K562 (cell line): ENCODE measurements at regions not wholly inside any gene's neighbourhood (a gene's known extent, or its start where the extent isn't known, plus 50 kb on each side); places are given as distances from the start of the nearest gene placed in this dataset.
A peak's percentile ranks its signal among the peaks of the same experiment; 100 is the strongest.

Experiments used
- ATAC-seq: fragments of 200-7000 bp; cut with Tn5 transposase; 3 replicates; pipeline ENCODE4 v1.9.1; 2020; ENCODE audit warnings: moderate library complexity
- BruUV-seq: library from RNA; stranded (reverse); fragments of 400-500 nt; replicated peaks from 2 replicates; lab custom pipeline; 2021; lab: Mats Ljungman, UMichigan
- CTCF ChIA-PET: fragments of 300-600 bp; formaldehyde crosslinking; extraction: SDS; loops from one replicate; lab custom pipeline; 2021; ENCODE audit warnings: low intra/inter-chr PET ratio; lab: Yijun Ruan, JAX
- POLR2A ChIA-PET: fragments of 300-600, 350-650 bp; sonication (Branson Sonifier 250); formaldehyde crosslinking; extraction: SDS; loops from one replicate; lab custom pipeline; 2021; ENCODE audit warnings: antibody characterized with exemption, inconsistent platforms; lab: Yijun Ruan, JAX
- DNase-seq, 4 experiments: peaks; one replicate each; pipeline versions ENCODE4 v3.0.0 to v3.0.0-alpha.2; 2011 to 2018; ENCODE audit warnings: low spot score in 3 of 4, mixed read lengths in 3 of 4; ENCODE audit errors: extremely low read depth in 1 of 4
- FAIRE-seq: peaks from 2 replicates; lab custom pipeline; 2011; peaks lifted over from hg19 to GRCh38; lab: Jason Lieb, UNC
- H2AFZ ChIP-seq: 2 replicates; pipeline ENCODE4 v1.6.0; 2011; ENCODE audit warnings: low read depth, low read length, control low read depth, inconsistent platforms
- H3K27ac ChIP-seq: fragments of 200-600 bp; 3 replicates; pipeline ENCODE4 v1.8.0; 2011; ENCODE audit warnings: low read depth, mild to moderate bottlenecking, control low read depth, inconsistent platforms, low read length, moderate library complexity, mixed read lengths; ENCODE audit errors: extremely low read depth
- H3K27me3 ChIP-seq, 2 experiments: fragments of 300-600 bp in 1 of 2; 2 replicates in 1 of 2; 3 replicates in 1 of 2; pipeline versions ENCODE4 v1.6.0 to v1.8.0; 2011; ENCODE audit warnings: inconsistent platforms in 2 of 2, low read length in 2 of 2, mild to moderate bottlenecking in 1 of 2, mixed read lengths in 1 of 2, moderate library complexity in 1 of 2; ENCODE audit not compliant: control insufficient read depth in 2 of 2, insufficient read depth in 2 of 2
- H3K36me3 ChIP-seq: fragments of 300-600 bp; 3 replicates; pipeline ENCODE4 v1.8.0; 2011; ENCODE audit warnings: mild to moderate bottlenecking, low read length, inconsistent platforms; ENCODE audit not compliant: control insufficient read depth, insufficient read depth
- H3K4me1 ChIP-seq, 2 experiments: fragments of 200-600 bp in 1 of 2; replicated peaks in 1 of 2; 2 replicates in 1 of 2; 3 replicates in 1 of 2; pipeline versions ENCODE4 v1.5.1 to v1.8.0; 2011; ENCODE audit warnings: inconsistent platforms in 2 of 2, low read length in 2 of 2, mild to moderate bottlenecking in 1 of 2, mixed read lengths in 1 of 2, moderate library complexity in 1 of 2; ENCODE audit not compliant: control insufficient read depth in 2 of 2, insufficient read depth in 2 of 2
- H3K4me2 ChIP-seq: 2 replicates; pipeline ENCODE4 v1.6.1; 2011; ENCODE audit warnings: low read length, control low read depth, inconsistent platforms, mixed read lengths; ENCODE audit not compliant: insufficient read depth
- H3K4me3 ChIP-seq: fragments of 200-600 bp; sonication (generic), shearing (Covaris generic); 2 replicates; pipeline ENCODE4 v1.5.1; 2016; ENCODE audit warnings: control low read depth, inconsistent platforms
- H3K79me2 ChIP-seq: fragments of 200-600 bp; 3 replicates; pipeline ENCODE4 v1.8.0; 2011; ENCODE audit warnings: low read length, inconsistent platforms; ENCODE audit not compliant: control insufficient read depth, insufficient read depth
- H3K9ac ChIP-seq, 2 experiments: 2 replicates each; pipeline versions ENCODE4 v1.6.0 to v1.6.1; 2011; ENCODE audit warnings: low read depth in 2 of 2, low read length in 2 of 2, control low read depth in 1 of 2, inconsistent platforms in 1 of 2, mild to moderate bottlenecking in 1 of 2, mixed read lengths in 1 of 2; ENCODE audit not compliant: insufficient read depth in 1 of 2
- H3K9me1 ChIP-seq: one replicate; pipeline ENCODE4 v1.6.0; 2011; ENCODE audit warnings: inconsistent platforms, mild to moderate bottlenecking, low read length, moderate library complexity; ENCODE audit not compliant: control insufficient read depth, insufficient read depth
- H3K9me3 ChIP-seq: replicated peaks from 2 replicates; pipeline ENCODE4 v1.5.1; 2011; ENCODE audit warnings: low read depth, low read length, inconsistent platforms; ENCODE audit not compliant: control insufficient read depth, insufficient read depth
- H4K20me1 ChIP-seq: replicated peaks from 2 replicates; pipeline ENCODE4 v1.6.1; 2011; ENCODE audit warnings: low read length, inconsistent platforms, mixed read lengths; ENCODE audit not compliant: control insufficient read depth, insufficient read depth
- BRD4 ChIP-seq: fragments of 200-600 bp; sonication (generic); IDR thresholded peaks from 2 replicates; pipeline ENCODE4 v1.6.1; 2017; ENCODE audit warnings: inconsistent platforms
- CAMTA2 ChIP-seq: fragments of 250-450 bp; sonication (Bioruptor Pico); conservative IDR thresholded peaks from 2 replicates; pipeline ENCODE4 v1.5.1; 2022
- EP400 ChIP-seq: fragments of 450-650 bp; IDR thresholded peaks from 2 replicates; pipeline ENCODE4 v1.6.1; 2017; ENCODE audit warnings: antibody characterized with exemption, mild to moderate bottlenecking, moderate library complexity
- MTA3 ChIP-seq: fragments of 450-650 bp; formaldehyde crosslinking; IDR thresholded peaks from 2 replicates; pipeline ENCODE4 v1.6.1; 2017; ENCODE audit warnings: mild to moderate bottlenecking, borderline replicate concordance
- MTF1 ChIP-seq: fragments of 250-450 bp; sonication (Bioruptor Pico); IDR thresholded peaks from 2 replicates; pipeline ENCODE4 v1.9.0; 2021; ENCODE audit warnings: moderate library complexity, mild to moderate bottlenecking, inconsistent platforms, borderline replicate concordance
- SOX6 ChIP-seq: fragments of 450-650 bp; IDR thresholded peaks from 2 replicates; pipeline ENCODE4 v1.6.1; 2014; ENCODE audit warnings: mild to moderate bottlenecking
- SRF ChIP-seq, 2 experiments: fragments of 250-450, 450-650 bp in 1 of 2; sonication (Bioruptor Pico) in 1 of 2; sonication (generic) in 1 of 2; formaldehyde crosslinking; IDR thresholded peaks; 2 replicates each; pipeline versions ENCODE4 v1.5.0 to v1.5.1; 2020 to 2022; ENCODE audit warnings: mild to moderate bottlenecking in 1 of 2, missing genetic modification reagents in 1 of 2
- WGBS: fragments of 100-300 bp; shearing (Covaris generic); methylation state at CpG from one replicate; pipeline ENCODE4 v1.1.6; 2016; ENCODE audit warnings: low coverage, mixed read lengths; ENCODE audit not compliant: insufficient coverage; ENCODE audit errors: missing lambda C conversion rate; 5-methylcytosine and 5-hydroxymethylcytosine counted together
- in situ Hi-C: fragments of 300-500 bp; cut with MboI; formaldehyde crosslinking; loops from 4 replicates; pipeline ENCODE4 v1.15.0; 2018; ENCODE audit warnings: inconsistent platforms, mixed read lengths
- intact Hi-C: fragments of 100-400 bp; cut with micrococcal nuclease; formaldehyde crosslinking; loops from 2 replicates; pipeline ENCODE4 v1.14.2; 2022
- TF ChIP-seq, protein P1 (sequence below): sonication (generic); formaldehyde crosslinking; IDR thresholded peaks from 2 replicates; pipeline ENCODE4 v1.8.0; 2023; ENCODE audit warnings: mild to moderate bottlenecking, missing genetic modification reagents

DNA sequence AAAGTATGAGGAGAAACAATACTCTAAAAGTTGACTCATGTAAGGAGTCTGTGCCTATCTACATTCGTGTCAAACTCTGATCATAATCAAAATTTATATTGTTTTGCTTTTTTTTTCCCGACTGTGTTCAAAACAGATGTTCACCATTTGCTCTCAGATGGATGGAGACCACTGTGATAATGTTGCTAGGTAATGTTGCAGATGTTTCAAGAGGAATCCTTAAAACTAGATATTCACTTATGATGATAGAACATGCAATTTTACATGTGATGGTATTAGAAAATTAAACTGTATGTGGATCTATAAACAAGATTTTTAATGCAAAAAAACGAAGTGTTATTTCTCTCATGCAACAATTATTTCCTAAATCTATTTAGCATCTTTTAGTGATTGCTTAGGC is 1080.1 kb downstream of the REEP3 start:
- WGBS: 0% methylated on average over 3 of the region's 3 CpGs
- peak; percentile 37 for FAIRE-seq
- H3K4me1 ChIP-seq: no peaks in the 10 kb centered on the region
- POLR2A ChIA-PET: no interaction called here
- BruUV-seq: no TSS peak
- no peak overlapping the region for H3K4me3 ChIP-seq
- TF ChIP-seq MTF1 (CRISPR knock-in tag) (no peak), BRD4 (no peak), MTA3 (no peak), EP400 (no peak), CAMTA2 (no peak), SOX6 (no peak), SRF (CRISPR knock-in tag; IDR thresholded peaks at IDR 0.05) (no peak)
- TF ChIP-seq, protein P1, sequence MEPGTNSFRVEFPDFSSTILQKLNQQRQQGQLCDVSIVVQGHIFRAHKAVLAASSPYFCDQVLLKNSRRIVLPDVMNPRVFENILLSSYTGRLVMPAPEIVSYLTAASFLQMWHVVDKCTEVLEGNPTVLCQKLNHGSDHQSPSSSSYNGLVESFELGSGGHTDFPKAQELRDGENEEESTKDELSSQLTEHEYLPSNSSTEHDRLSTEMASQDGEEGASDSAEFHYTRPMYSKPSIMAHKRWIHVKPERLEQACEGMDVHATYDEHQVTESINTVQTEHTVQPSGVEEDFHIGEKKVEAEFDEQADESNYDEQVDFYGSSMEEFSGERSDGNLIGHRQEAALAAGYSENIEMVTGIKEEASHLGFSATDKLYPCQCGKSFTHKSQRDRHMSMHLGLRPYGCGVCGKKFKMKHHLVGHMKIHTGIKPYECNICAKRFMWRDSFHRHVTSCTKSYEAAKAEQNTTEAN (CRISPR knock-in tag): no peak
- TF ChIP-seq, all 486 proteins: peak for 0
- Histone ChIP-seq H3K79me2 (no peaks in the 10 kb centered on the region), H3K36me3 (no peaks in the 10 kb centered on the region), H3K27ac (no peak overlapping the region), H4K20me1 (no peaks in the 10 kb centered on the region), H3K27me3 (no peaks in the 10 kb centered on the region), H3K4me2 (no peak overlapping the region), H3K9me3 (no peaks in the 10 kb centered on the region), H2AFZ (no peak overlapping the region), H3K9ac (no peak overlapping the region), H3K9me1 (no peaks in the 10 kb centered on the region)
- ATAC-seq (no peak), DNase-seq (no peak)
- intact Hi-C loops: no loop called here
- in situ Hi-C loops: no loop called here
- CTCF ChIA-PET: no interaction called here
